ENCODE measurements at regions not wholly inside any gene's neighbourhood (a gene's known extent, or its start where the extent isn't known, plus 50 kb on each side); places are given as distances from the start of the nearest gene placed in this dataset.
"Not testable (repeated sequence)": the region's sequence is repeated elsewhere in the genome, so short reads cannot be mapped to it uniquely, and the experiment has no call there.

- DNase-seq (ENCODE audit: low read depth in 4 of 4, low spot score in 3 of 4), result no peak
Measured at GRCh38 chr1:227508431-227508830, 54.9 kb upstream of the ZNF678 start.

- not testable (repeated sequence) for DNase-seq (ENCODE audit: low read depth in 4 of 4, low spot score in 3 of 4)
Measured at GRCh38 chr1:227506490-227507393, 56.6 kb upstream of the ZNF678 start.

GRCh38 chr1:227496045-227496444 lies 67.3 kb upstream of the ZNF678 start:
- not testable (repeated sequence) for DNase-seq (ENCODE audit: low read depth in 4 of 4, low spot score in 3 of 4)

GRCh38 chr1:227493863-227494551 lies 69.3 kb upstream of the ZNF678 start:
- not testable (repeated sequence) for DNase-seq (ENCODE audit: low read depth in 4 of 4, low spot score in 3 of 4)

- no peak for DNase-seq (ENCODE audit: low read depth in 4 of 4, low spot score in 3 of 4)
Measured at GRCh38 chr1:227490478-227490877, 72.9 kb upstream of the ZNF678 start.

GRCh38 chr1:227490001-227490400 lies 73.4 kb upstream of the ZNF678 start:
- DNase-seq (ENCODE audit: low read depth in 4 of 4, low spot score in 3 of 4), result no peak

- no peak for DNase-seq (ENCODE audit: low read depth in 4 of 4, low spot score in 3 of 4)
Measured at GRCh38 chr1:227489572-227489971, 73.8 kb upstream of the ZNF678 start.

- no peak for DNase-seq (ENCODE audit: low read depth in 4 of 4, low spot score in 3 of 4)
Measured at GRCh38 chr1:227487606-227488005, 75.8 kb upstream of the ZNF678 start.

- no peak for DNase-seq (ENCODE audit: low read depth in 4 of 4, low spot score in 3 of 4)
Measured at GRCh38 chr1:227486559-227486958, 76.8 kb upstream of the ZNF678 start.

- no peak for DNase-seq (ENCODE audit: low read depth in 4 of 4, low spot score in 3 of 4)
Measured at GRCh38 chr1:227482023-227482299, 81.4 kb upstream of the ZNF678 start.

- DNase-seq (ENCODE audit: low read depth in 4 of 4, low spot score in 3 of 4), result not testable (repeated sequence)
Measured at GRCh38 chr1:227474072-227474471, 89.3 kb upstream of the ZNF678 start.

GRCh38 chr1:227472772-227473171 lies 90.6 kb upstream of the ZNF678 start:
- DNase-seq (ENCODE audit: low read depth in 4 of 4, low spot score in 3 of 4), result no peak

- DNase-seq (ENCODE audit: low read depth in 4 of 4, low spot score in 3 of 4), result no peak
Measured at GRCh38 chr1:227470688-227471087, 92.7 kb upstream of the ZNF678 start.

GRCh38 chr1:227469708-227470107 lies 93.6 kb upstream of the ZNF678 start:
- no peak for DNase-seq (ENCODE audit: low read depth in 4 of 4, low spot score in 3 of 4)

- no peak for DNase-seq (ENCODE audit: low read depth in 4 of 4, low spot score in 3 of 4)
Measured at GRCh38 chr1:227466039-227466645, 97.2 kb upstream of the ZNF678 start.

GRCh38 chr1:227465256-227465655 lies 98.1 kb upstream of the ZNF678 start:
- no peak for DNase-seq (ENCODE audit: low read depth in 4 of 4, low spot score in 3 of 4)

GRCh38 chr1:227459977-227460376 lies 103.4 kb upstream of the ZNF678 start:
- DNase-seq (ENCODE audit: low read depth in 4 of 4, low spot score in 3 of 4), result no peak

GRCh38 chr1:227459326-227459841 lies 104.0 kb upstream of the ZNF678 start:
- no peak for DNase-seq (ENCODE audit: low read depth in 4 of 4, low spot score in 3 of 4)

- no peak for DNase-seq (ENCODE audit: low read depth in 4 of 4, low spot score in 3 of 4)
Measured at GRCh38 chr1:227454686-227455085, 108.7 kb upstream of the ZNF678 start.

- no peak for DNase-seq (ENCODE audit: low read depth in 4 of 4, low spot score in 3 of 4)
Measured at GRCh38 chr1:227453631-227454355, 109.6 kb upstream of the ZNF678 start.

- DNase-seq (ENCODE audit: low read depth in 4 of 4, low spot score in 3 of 4), result no peak
Measured at GRCh38 chr1:227451954-227452353, 111.4 kb upstream of the ZNF678 start.
